ENCODE measurements at regions not wholly inside any gene's neighbourhood (a gene's known extent, or its start where the extent isn't known, plus 50 kb on each side); places are given as distances from the start of the nearest gene placed in this dataset.

DNA sequence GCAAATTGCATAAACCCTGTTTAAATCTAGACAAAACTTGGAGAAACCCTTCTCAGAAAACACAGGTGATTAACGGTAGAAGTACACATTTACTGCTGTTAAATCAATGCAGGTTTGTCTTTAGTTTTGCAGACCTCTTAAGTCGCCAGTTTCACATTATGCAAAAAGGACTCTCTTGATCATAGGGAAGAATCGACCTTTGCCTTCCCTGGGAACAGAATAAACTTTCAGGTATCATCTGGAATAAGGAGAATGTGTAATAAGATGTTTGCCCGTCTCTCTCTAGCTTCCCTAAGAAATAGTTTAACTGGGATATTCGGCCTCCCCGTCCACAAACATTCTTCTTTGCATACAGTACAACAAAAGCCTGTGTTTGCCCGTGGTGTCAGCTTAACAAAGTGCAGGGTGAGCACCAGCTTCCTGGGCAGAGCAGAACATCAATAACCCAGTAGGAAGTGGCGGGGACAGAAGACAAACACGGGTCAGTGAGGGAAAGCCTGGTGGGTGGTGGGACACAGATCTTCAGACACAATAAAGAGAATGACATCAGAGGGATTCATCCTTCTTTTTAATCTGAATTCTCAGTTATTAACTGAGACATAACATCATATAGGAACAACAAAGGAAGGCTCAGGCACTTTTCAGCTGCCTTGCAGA is 1077.7 kb upstream of the SLC10A2 start:
- no peak overlapping the region for H3K4me3 ChIP-seq (ENCODE audit: control insufficient read depth, low read depth, low read length)
- no peak for DNase-seq (ENCODE audit: low read depth)
- TF ChIP-seq, protein P1, sequence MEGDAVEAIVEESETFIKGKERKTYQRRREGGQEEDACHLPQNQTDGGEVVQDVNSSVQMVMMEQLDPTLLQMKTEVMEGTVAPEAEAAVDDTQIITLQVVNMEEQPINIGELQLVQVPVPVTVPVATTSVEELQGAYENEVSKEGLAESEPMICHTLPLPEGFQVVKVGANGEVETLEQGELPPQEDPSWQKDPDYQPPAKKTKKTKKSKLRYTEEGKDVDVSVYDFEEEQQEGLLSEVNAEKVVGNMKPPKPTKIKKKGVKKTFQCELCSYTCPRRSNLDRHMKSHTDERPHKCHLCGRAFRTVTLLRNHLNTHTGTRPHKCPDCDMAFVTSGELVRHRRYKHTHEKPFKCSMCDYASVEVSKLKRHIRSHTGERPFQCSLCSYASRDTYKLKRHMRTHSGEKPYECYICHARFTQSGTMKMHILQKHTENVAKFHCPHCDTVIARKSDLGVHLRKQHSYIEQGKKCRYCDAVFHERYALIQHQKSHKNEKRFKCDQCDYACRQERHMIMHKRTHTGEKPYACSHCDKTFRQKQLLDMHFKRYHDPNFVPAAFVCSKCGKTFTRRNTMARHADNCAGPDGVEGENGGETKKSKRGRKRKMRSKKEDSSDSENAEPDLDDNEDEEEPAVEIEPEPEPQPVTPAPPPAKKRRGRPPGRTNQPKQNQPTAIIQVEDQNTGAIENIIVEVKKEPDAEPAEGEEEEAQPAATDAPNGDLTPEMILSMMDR (conservative IDR thresholded peaks at IDR 0.05; ENCODE audit: control insufficient read depth, insufficient read depth, low read depth, low read length), result no peak

DNA sequence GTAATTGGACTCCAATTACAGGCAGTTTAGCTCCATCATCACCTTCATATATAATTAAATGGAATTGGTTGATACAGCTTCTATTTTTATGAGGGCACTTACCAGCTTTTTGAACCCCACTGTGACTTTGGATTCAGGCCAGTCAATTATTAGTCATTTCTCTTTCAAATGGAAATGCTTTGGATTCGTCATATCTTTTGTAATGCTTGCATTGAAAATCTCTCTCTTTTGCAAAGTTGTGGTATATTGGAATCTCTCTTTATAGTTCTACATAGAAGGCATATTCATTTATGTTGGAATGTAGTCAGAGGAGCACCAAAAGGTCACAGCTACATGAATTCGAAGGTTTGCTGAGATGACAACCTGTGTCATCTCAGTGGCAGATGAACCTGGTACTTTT is 1074.3 kb upstream of the SLC10A2 start:
- DNase-seq (ENCODE audit: low read depth), result no peak
- TF ChIP-seq, protein P1 (conservative IDR thresholded peaks at IDR 0.05; ENCODE audit: control insufficient read depth, insufficient read depth, low read depth, low read length), result no peak
- no peak overlapping the region for H3K4me3 ChIP-seq (ENCODE audit: control insufficient read depth, low read depth, low read length)

DNA sequence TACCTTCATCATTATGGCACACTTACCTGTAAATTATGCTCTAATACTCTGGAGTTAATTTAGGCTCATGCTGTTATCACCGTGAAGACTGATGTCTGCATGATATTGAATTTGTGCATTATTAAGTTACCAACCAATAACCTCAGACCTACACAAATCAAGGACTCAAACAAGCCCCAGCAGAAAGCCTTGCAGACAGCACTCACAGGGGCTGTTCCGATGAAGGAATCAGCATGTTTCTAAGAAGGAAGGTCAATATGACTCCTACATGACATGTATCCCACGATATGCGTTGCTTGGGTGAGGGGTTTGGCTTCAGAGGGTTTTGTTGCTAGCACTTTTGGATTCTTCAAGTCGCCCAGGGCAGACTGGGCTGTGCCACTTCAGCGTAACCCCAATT is 1071.2 kb upstream of the SLC10A2 start:
- no peak overlapping the region for H3K4me3 ChIP-seq (ENCODE audit: control insufficient read depth, low read depth, low read length)
- TF ChIP-seq, protein P1 (conservative IDR thresholded peaks at IDR 0.05; ENCODE audit: control insufficient read depth, insufficient read depth, low read depth, low read length), result no peak
- DNase-seq (ENCODE audit: low read depth), result no peak

DNA sequence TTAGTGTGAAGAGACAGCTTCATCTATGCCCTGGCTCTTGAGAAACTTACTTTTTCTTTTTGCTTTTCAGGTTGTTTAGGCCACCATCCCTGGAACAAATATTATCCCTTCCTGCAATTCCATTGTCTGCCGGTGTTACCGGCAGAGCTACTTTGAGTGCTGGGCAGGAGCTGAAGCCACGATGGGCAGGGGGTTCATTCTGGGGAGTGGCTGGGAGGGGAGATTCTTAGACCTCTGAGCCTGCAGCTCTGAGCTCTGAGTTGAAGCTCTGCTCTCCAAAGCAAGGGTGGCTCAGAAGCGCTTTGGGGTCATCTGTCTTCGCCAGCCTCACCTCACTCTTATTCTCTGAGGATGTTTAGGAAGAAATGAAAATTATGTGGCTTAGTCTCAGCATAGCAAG is 1066.6 kb upstream of the SLC10A2 start:
- no peak overlapping the region for H3K4me3 ChIP-seq (ENCODE audit: control insufficient read depth, low read depth, low read length)
- TF ChIP-seq, protein P1 (conservative IDR thresholded peaks at IDR 0.05; ENCODE audit: control insufficient read depth, insufficient read depth, low read depth, low read length), result no peak
- DNase-seq (ENCODE audit: low read depth), result no peak

DNA sequence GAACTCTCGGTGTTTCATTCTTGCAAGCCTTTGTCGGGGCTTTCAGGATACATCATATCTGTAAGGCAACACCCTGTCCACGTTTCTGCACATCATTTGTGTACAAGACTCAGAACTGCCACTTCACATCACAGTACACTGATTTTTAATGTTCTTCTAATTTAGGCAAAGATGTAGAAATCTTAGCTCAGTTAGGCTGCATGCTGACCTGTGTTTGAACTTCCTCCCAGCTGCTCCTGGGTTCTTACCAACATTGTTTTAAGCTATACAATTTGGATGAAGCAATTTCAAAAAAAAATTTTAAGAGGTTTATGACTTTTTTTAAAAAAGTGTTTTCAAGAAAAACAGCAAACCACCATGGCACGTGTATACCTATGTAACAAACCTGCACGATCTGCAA is 1047.9 kb upstream of the SLC10A2 start:
- TF ChIP-seq, protein P1 (conservative IDR thresholded peaks at IDR 0.05; ENCODE audit: control insufficient read depth, insufficient read depth, low read depth, low read length), result no peak
- H3K4me3 ChIP-seq (ENCODE audit: control insufficient read depth, low read depth, low read length), result no peak overlapping the region
- DNase-seq (ENCODE audit: low read depth), result no peak

DNA sequence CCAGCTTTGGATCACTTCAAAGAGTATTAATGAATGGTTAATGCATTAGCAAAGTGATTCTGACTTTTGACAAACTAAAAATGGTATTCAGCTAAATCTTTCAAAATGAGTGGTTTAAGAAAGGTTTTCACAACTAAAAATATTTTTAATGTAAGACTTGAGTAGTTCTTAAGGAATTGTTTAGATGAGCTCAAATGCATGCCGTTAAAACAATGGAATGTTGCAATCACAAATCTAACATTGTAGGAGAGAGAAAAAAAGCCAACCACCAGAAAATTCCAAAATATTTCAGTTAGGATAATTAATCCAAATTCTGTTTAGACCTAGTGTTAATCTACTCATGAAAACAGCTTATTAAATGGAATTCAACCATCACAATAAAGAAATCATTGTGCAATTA is 1044.8 kb upstream of the SLC10A2 start:
- DNase-seq (ENCODE audit: low read depth), result no peak
- H3K4me3 ChIP-seq (ENCODE audit: control insufficient read depth, low read depth, low read length), result no peak overlapping the region
- TF ChIP-seq, protein P1 (conservative IDR thresholded peaks at IDR 0.05; ENCODE audit: control insufficient read depth, insufficient read depth, low read depth, low read length), result no peak
